ENCODE measurements at regions not wholly inside any gene's neighbourhood (a gene's known extent, or its start where the extent isn't known, plus 50 kb on each side); places are given as distances from the start of the nearest gene placed in this dataset.

GRCh38 chr16:55272744-55273143 lies 51.3 kb upstream of the IRX6 start:
- TF ChIP-seq HDGF (IDR thresholded peaks at IDR 0.05; ENCODE audit: borderline replicate concordance) (no peak), SP1 (IDR thresholded peaks at IDR 0.05) (no peak), FOXM1 (IDR thresholded peaks at IDR 0.05; ENCODE audit: borderline replicate concordance) (no peak), LEF1 (IDR thresholded peaks at IDR 0.05; ENCODE audit: borderline replicate concordance) (no peak), BHLHE40 (IDR thresholded peaks at IDR 0.05; ENCODE audit: borderline replicate concordance) (no peak), FOXA1 (IDR thresholded peaks at IDR 0.05) (no peak), ELF4 (IDR thresholded peaks at IDR 0.05) (no peak), CTBP1 (IDR thresholded peaks at IDR 0.05; ENCODE audit: borderline replicate concordance) (no peak), ZNF384 (IDR thresholded peaks at IDR 0.05) (no peak)

Data from HEK293T (cell line).